ENCODE measurements at regions not wholly inside any gene's neighbourhood (a gene's known extent, or its start where the extent isn't known, plus 50 kb on each side); places are given as distances from the start of the nearest gene placed in this dataset.
"Not testable (repeated sequence)": the region's sequence is repeated elsewhere in the genome, so short reads cannot be mapped to it uniquely, and the experiment has no call there.

GRCh38 chr10:118968060-118968459 lies 61.5 kb upstream of the NANOS1 start:
- Histone ChIP-seq H3K36me3 (ENCODE audit: control insufficient read depth, insufficient read depth, low read length) (no peaks in the 10 kb centered on the region), H3K4me3 (ENCODE audit: extremely low read depth, insufficient read depth, low read length, poor library complexity, severe bottlenecking) (no peak overlapping the region), H3K27ac (ENCODE audit: low read depth, low read length, severe bottlenecking) (no peak overlapping the region), H3K4me1 (ENCODE audit: control insufficient read depth, insufficient read depth, low read length, poor library complexity, severe bottlenecking) (peaks cover 4% of the 10 kb centered on the region), H3K9me3 (ENCODE audit: control insufficient read depth, low read length) (no peaks in the 10 kb centered on the region)
- 81 to 82% methylated on average over 6 of the region's 8 CpGs for WGBS, 2 experiments (ENCODE audit: insufficient coverage in 2 of 2)

DNA sequence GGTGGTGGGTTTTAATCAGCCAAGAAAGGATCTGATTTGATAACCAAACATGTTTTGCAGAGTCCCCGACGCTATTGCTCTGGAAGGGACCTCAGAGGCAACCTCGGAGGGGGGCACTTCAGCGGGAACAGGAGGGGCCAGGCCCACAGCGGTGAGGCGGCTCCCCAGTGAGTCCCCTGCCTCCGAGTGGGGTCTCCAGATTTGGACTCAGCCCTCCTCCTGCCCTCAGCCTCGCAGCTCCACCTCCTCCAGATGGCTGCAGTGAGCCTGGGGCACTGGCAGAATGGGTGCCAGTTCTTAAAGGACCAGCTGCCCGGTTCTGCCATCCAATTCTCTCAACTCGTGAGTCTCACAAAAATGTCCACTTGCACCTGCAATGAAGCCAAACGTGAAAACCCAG lies 61.0 kb upstream of the NANOS1 start:
- H3K4me1 ChIP-seq (ENCODE audit: control insufficient read depth, insufficient read depth, low read length, poor library complexity, severe bottlenecking), result peaks cover 4% of the 10 kb centered on the region
- WGBS, 2 experiments (ENCODE audit: insufficient coverage in 2 of 2), result 87 to 93% methylated on average over 11 of the region's 11 CpGs

DNA sequence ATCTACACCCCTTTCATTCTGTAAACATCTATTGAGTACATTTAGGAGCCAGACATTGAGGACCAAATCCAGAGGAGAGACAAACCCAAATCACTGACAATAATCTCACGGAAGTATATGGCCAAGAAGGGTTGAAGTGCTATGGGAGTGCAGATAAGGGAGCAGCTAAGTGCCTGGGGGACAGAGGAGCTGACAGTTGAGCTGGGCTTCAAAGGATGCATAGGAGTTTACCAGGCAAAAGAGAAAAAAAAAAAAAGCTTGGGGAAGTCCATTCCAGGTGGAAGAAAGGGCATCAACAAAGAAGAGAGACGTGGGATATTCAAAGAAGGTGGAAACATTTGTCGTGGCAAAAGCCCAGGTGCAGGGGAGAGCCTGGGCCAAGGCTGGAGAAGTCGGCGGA lies 60.5 kb upstream of the NANOS1 start:
- Histone ChIP-seq H3K36me3 (ENCODE audit: control insufficient read depth, insufficient read depth, low read length) (no peaks in the 10 kb centered on the region), H3K9me3 (ENCODE audit: control insufficient read depth, low read length) (peaks cover 9% of the 10 kb centered on the region), H3K4me1 (ENCODE audit: control insufficient read depth, insufficient read depth, low read length, poor library complexity, severe bottlenecking) (peaks cover 4% of the 10 kb centered on the region), H3K27ac (ENCODE audit: low read depth, low read length, severe bottlenecking) (no peak overlapping the region), H3K4me3 (ENCODE audit: extremely low read depth, insufficient read depth, low read length, poor library complexity, severe bottlenecking) (no peak overlapping the region)
- 94% methylated on average over 4 to 5 of the region's 5 CpGs for WGBS, 2 experiments (ENCODE audit: insufficient coverage in 2 of 2)

More for the DNA sequence above, 61.0 kb upstream of the NANOS1 start:
- no peaks in the 10 kb centered on the region for H3K36me3 ChIP-seq (ENCODE audit: control insufficient read depth, insufficient read depth, low read length)
- peaks cover 4% of the 10 kb centered on the region for H3K9me3 ChIP-seq (ENCODE audit: control insufficient read depth, low read length)
- no peak overlapping the region for H3K4me3 ChIP-seq (ENCODE audit: extremely low read depth, insufficient read depth, low read length, poor library complexity, severe bottlenecking)
- no peak overlapping the region for H3K27ac ChIP-seq (ENCODE audit: low read depth, low read length, severe bottlenecking)

GRCh38 chr10:118970770-118971169 lies 58.7 kb upstream of the NANOS1 start:
- Histone ChIP-seq H3K36me3 (ENCODE audit: control insufficient read depth, insufficient read depth, low read length) (no peaks in the 10 kb centered on the region), H3K9me3 (ENCODE audit: control insufficient read depth, low read length) (peaks cover 12% of the 10 kb centered on the region), H3K4me3 (ENCODE audit: extremely low read depth, insufficient read depth, low read length, poor library complexity, severe bottlenecking) (no peak overlapping the region), H3K27ac (ENCODE audit: low read depth, low read length, severe bottlenecking) (no peak overlapping the region), H3K4me1 (ENCODE audit: control insufficient read depth, insufficient read depth, low read length, poor library complexity, severe bottlenecking) (no peaks in the 10 kb centered on the region)
- 88 to 100% methylated on average over 4 to 5 of the region's 5 CpGs for WGBS, 2 experiments (ENCODE audit: insufficient coverage in 2 of 2)

DNA sequence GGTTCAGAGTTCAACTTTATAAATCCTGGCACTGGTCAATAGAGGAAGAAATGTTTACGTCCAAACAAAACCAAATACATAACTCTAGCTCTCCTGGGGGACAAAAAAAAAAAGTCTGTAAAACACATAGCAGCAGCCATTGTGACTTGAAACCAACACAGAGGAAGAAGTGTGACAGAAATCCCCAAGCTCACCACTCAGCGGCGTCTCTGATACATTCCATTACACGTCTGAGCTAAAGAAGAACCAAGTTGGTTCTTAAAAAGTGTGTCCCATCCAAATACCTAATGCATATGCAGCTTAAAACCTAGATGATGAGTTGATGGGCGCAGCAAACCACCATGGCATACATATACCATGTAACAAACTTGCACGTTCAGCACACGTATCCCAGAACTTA lies 58.3 kb upstream of the NANOS1 start:
- Histone ChIP-seq H3K36me3 (ENCODE audit: control insufficient read depth, insufficient read depth, low read length) (no peaks in the 10 kb centered on the region), H3K9me3 (ENCODE audit: control insufficient read depth, low read length) (peaks cover 12% of the 10 kb centered on the region), H3K27ac (ENCODE audit: low read depth, low read length, severe bottlenecking) (no peak overlapping the region), H3K4me3 (ENCODE audit: extremely low read depth, insufficient read depth, low read length, poor library complexity, severe bottlenecking) (no peak overlapping the region), H3K4me1 (ENCODE audit: control insufficient read depth, insufficient read depth, low read length, poor library complexity, severe bottlenecking) (no peaks in the 10 kb centered on the region)
- 76 to 86% methylated on average over 6 of the region's 7 CpGs for WGBS, 2 experiments (ENCODE audit: insufficient coverage in 2 of 2)

DNA sequence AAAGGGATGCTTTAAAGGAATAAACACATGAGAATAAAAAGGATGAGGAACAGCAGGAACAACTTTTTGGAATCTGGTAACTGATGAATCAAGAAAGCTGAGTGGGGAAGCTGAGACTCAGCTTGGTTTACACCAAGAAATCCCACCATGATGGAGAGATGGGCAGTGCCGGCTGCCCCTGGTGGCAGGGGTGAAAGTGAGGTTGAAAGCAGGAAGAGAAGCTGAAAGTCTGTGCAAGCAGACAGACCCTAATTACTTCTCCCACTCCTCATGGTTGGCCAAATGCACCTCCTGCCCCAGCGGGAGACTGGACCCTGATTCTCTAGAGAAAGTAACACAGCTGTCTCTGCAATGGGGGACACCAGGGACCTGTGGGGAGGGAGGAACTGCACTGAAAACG lies 57.6 kb upstream of the NANOS1 start:
- no peaks in the 10 kb centered on the region for H3K4me1 ChIP-seq (ENCODE audit: control insufficient read depth, insufficient read depth, low read length, poor library complexity, severe bottlenecking)
- no peak overlapping the region for H3K4me3 ChIP-seq (ENCODE audit: extremely low read depth, insufficient read depth, low read length, poor library complexity, severe bottlenecking)
- peaks cover 12% of the 10 kb centered on the region for H3K9me3 ChIP-seq (ENCODE audit: control insufficient read depth, low read length)
- WGBS, 2 experiments (ENCODE audit: insufficient coverage in 2 of 2), result 88% methylated on average over 1 of the region's 3 CpGs; no CpG with 5 or more reads in 1 of the 2 experiments
- H3K36me3 ChIP-seq (ENCODE audit: control insufficient read depth, insufficient read depth, low read length), result no peaks in the 10 kb centered on the region
- H3K27ac ChIP-seq (ENCODE audit: low read depth, low read length, severe bottlenecking), result no peak overlapping the region

DNA sequence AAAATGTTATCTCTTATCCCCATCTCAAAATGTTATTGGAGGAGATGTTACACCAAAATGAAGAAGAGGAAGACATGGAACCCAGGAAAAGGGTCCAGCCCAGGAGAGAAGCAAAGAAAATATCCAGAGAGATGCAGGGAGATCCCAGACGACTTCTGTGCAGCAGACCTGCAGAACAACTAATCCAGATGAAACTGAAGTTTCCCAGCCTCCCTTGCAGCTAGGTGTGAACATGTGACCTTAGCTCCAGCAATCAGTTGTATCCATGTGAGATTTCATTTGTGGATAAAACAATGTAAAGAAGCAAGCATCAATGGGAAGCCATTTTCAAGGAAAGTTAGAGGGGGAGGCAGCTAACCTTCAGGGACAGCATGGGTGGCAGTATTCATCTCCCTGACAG lies 55.8 kb upstream of the NANOS1 start:
- 73 to 89% methylated on average over 1 of the region's 1 CpG for WGBS, 2 experiments (ENCODE audit: insufficient coverage in 2 of 2)
- Histone ChIP-seq H3K4me3 (ENCODE audit: extremely low read depth, insufficient read depth, low read length, poor library complexity, severe bottlenecking) (no peak overlapping the region), H3K36me3 (ENCODE audit: control insufficient read depth, insufficient read depth, low read length) (no peaks in the 10 kb centered on the region), H3K9me3 (ENCODE audit: control insufficient read depth, low read length) (peaks cover 12% of the 10 kb centered on the region), H3K4me1 (ENCODE audit: control insufficient read depth, insufficient read depth, low read length, poor library complexity, severe bottlenecking) (no peaks in the 10 kb centered on the region), H3K27ac (ENCODE audit: low read depth, low read length, severe bottlenecking) (no peak overlapping the region)

DNA sequence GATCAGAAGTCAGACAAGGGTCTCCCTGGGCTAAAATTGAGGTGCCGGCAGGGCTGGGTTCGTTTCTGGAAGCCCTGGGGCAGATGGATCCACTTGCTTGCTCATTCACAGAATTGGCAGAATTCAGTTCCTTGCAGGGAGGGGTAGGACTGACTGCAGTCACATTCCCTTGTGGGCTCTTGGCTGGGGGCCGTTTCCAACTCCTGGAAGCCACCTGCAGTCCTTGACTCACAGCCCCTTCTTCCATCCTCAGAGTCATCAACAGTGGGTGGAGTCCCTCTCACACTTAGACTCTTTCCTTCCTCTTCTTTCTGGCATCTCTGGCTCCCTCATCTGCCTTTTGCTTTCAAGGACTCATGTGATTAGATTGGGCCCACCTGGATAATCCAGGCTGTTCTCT lies 54.6 kb upstream of the NANOS1 start:
- H3K9me3 ChIP-seq (ENCODE audit: control insufficient read depth, low read length), result peaks cover 12% of the 10 kb centered on the region
- no peaks in the 10 kb centered on the region for H3K36me3 ChIP-seq (ENCODE audit: control insufficient read depth, insufficient read depth, low read length)
- no peak overlapping the region for H3K27ac ChIP-seq (ENCODE audit: low read depth, low read length, severe bottlenecking)
- H3K4me1 ChIP-seq (ENCODE audit: control insufficient read depth, insufficient read depth, low read length, poor library complexity, severe bottlenecking), result no peaks in the 10 kb centered on the region
- 88 to 100% methylated on average over 3 of the region's 3 CpGs for WGBS, 2 experiments (ENCODE audit: insufficient coverage in 2 of 2)
- no peak overlapping the region for H3K4me3 ChIP-seq (ENCODE audit: extremely low read depth, insufficient read depth, low read length, poor library complexity, severe bottlenecking)

DNA sequence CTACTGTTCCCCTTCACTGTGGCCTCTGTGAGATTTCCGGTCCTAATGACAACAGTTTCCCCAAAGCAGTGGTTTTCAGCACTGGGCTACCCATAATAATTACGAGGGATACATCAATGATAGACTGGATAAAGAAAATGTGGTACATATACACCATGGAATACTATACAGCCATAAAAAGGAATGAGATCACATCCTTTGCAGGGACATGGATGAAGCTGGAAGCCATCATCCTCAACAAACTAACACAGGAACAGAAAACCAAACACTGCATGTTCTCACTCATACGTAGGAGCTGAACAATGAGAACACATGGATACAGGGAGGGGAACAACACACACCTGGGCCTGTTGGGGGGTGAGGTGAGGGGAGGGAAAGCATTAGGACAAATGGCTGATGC lies 53.3 kb upstream of the NANOS1 start:
- H3K9me3 ChIP-seq (ENCODE audit: control insufficient read depth, low read length), result peaks cover 12% of the 10 kb centered on the region
- not testable (repeated sequence) for H3K4me1 ChIP-seq (ENCODE audit: control insufficient read depth, insufficient read depth, low read length, poor library complexity, severe bottlenecking); H3K4me3 ChIP-seq (ENCODE audit: extremely low read depth, insufficient read depth, low read length, poor library complexity, severe bottlenecking); H3K27ac ChIP-seq (ENCODE audit: low read depth, low read length, severe bottlenecking); H3K36me3 ChIP-seq (ENCODE audit: control insufficient read depth, insufficient read depth, low read length)
- WGBS, 2 experiments (ENCODE audit: insufficient coverage in 2 of 2), result 75 to 83% methylated on average over 1 of the region's 3 CpGs

DNA sequence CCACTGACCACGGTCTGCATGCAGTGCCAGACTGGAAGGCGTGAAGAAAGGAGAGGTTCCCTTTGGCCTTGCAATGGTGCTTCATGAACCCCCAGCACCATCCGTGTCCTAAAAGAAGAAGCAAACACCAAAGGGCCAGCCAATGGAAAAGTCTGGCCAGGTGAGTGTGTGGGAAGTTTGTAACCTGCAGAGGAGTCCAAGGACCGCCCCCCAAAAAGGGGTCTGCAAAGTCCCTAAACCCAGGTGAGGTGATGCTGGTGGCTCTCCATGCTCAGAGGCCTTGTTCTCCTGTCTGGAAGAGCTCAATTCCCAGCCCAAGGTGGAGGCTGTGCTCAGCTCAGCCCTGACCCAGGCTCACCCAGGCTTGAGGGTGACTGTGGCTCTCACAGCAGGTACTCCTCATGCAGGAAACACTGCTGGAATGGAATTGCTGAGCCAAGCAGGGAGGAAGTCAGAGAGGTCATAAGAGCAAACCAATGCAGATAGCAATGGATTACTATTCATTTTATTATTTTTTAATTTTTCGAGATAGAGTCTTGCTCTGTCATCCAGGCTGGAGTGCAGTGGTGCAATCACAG lies 52.4 kb upstream of the NANOS1 start:
- Histone ChIP-seq H3K36me3 (ENCODE audit: control insufficient read depth, insufficient read depth, low read length) (no peaks in the 10 kb centered on the region), H3K4me3 (ENCODE audit: extremely low read depth, insufficient read depth, low read length, poor library complexity, severe bottlenecking) (no peak overlapping the region), H3K4me1 (ENCODE audit: control insufficient read depth, insufficient read depth, low read length, poor library complexity, severe bottlenecking) (no peaks in the 10 kb centered on the region), H3K9me3 (ENCODE audit: control insufficient read depth, low read length) (peaks cover 12% of the 10 kb centered on the region), H3K27ac (ENCODE audit: low read depth, low read length, severe bottlenecking) (no peak overlapping the region)
- 89 to 100% methylated on average over 2 to 3 of the region's 5 CpGs for WGBS, 2 experiments (ENCODE audit: insufficient coverage in 2 of 2)

DNA sequence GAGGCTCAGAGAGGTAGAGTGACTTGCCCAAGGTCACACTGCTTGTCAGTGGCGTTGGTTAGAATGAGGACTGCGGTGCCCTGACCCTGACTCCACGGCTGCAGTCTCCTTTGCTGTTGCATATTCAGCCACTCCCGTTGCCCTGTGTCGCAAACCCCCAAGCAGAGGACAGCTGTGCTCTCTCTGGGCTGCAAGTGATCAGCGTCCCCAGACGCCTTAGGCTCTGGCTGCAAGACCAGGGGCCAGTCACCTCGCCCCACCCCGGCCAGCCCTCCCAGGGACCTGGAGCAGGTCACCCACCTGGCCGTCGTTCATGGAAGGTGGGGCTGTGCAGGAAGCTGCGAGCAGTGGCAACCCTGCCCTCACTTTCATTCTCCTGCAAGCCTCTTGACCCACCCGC lies 51.7 kb upstream of the NANOS1 start:
- no peak overlapping the region for H3K27ac ChIP-seq (ENCODE audit: low read depth, low read length, severe bottlenecking)
- no peak overlapping the region for H3K4me3 ChIP-seq (ENCODE audit: extremely low read depth, insufficient read depth, low read length, poor library complexity, severe bottlenecking)
- no peaks in the 10 kb centered on the region for H3K36me3 ChIP-seq (ENCODE audit: control insufficient read depth, insufficient read depth, low read length)
- H3K4me1 ChIP-seq (ENCODE audit: control insufficient read depth, insufficient read depth, low read length, poor library complexity, severe bottlenecking), result no peaks in the 10 kb centered on the region
- H3K9me3 ChIP-seq (ENCODE audit: control insufficient read depth, low read length), result peaks cover 12% of the 10 kb centered on the region
- WGBS, 2 experiments (ENCODE audit: insufficient coverage in 2 of 2), result 89 to 90% methylated on average over 7 to 13 of the region's 13 CpGs

Measured in mesodermal cell (in vitro differentiated cells).